ENCODE measurements at regions not wholly inside any gene's neighbourhood (a gene's known extent, or its start where the extent isn't known, plus 50 kb on each side); places are given as distances from the start of the nearest gene placed in this dataset.

DNA sequence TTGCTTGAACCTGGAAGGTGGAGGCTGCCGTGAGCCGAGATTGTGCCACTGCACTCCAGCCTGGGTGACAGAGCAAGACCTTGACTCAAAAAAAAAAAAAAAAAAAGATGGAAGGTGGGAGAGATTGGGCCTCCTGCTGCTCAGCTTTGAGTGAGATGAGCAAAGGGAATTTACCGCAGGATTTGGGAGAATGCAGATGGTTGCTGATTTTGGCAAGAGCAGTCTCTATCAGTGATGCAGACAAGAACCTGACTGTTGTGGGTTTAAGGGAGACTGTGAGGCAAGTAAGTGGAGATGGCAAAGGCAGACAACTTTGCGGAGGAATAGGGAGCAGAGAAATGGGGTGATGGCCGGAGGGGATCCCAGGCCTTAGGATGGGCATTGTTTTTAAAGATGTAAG, 1140.8 kb upstream of the AUTS2 start:
- DNase-seq = no peak

DNA sequence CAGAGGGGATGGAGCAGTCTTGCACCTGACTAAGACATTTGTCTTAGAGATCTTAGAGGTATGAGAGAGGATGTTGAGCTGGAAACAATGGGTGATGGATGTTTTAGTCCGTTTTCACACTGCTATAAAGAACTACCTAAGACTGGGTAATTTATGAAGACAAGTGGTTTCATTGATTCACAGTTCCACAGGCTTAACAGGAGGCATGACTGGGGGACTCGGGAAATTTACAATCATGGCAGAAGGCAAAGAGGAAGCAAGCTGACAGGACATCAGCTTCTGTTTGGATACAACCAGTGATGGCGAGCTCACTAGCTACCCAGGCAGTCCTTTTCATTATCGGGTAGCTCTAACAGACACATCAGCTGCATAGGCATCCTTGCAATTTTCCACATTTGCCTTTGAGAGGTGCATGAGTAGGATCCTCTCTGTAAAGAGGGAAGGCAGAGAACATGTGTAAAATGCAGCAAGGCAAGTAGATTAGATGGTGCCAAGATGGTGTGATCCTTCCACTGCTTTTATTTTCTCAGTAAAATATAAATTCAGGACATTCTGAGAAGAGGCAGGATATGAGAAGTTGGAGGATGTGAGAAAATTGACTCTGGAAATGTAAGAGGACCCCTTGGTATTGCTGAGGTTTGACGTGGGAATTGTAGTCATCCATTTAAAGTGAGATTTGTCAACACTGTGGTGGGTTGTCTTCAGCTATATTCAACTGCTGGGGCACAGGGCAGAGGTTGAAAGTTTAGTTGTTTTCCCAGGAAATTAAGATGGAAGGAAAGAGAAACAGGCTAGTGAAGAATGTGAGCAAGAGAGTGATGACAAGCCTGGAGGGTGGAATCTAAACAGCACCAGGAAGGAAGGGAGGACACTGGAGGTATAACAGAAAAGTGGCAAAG, 1140.0 kb upstream of the AUTS2 start:
- no peak for DNase-seq

DNA sequence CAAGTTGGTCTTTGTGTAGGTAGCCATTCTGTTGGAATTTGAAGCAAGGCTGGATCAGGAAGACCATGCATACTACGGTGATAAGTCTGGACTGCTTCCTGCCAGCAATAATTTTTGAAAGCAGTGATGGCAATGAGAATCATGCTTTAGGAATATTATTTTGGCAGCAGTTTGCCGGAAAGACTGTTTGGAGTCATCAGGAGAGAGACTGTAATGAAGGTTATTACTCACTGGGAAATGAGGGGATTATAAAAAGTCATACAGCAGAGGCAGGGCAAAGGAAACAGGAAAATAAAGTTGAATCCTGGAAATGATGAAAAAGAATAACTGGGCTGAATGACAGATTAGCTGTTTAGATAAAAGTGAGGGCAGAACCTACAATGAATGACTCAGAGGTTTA, 1136.8 kb upstream of the AUTS2 start:
- DNase-seq = no peak

DNA sequence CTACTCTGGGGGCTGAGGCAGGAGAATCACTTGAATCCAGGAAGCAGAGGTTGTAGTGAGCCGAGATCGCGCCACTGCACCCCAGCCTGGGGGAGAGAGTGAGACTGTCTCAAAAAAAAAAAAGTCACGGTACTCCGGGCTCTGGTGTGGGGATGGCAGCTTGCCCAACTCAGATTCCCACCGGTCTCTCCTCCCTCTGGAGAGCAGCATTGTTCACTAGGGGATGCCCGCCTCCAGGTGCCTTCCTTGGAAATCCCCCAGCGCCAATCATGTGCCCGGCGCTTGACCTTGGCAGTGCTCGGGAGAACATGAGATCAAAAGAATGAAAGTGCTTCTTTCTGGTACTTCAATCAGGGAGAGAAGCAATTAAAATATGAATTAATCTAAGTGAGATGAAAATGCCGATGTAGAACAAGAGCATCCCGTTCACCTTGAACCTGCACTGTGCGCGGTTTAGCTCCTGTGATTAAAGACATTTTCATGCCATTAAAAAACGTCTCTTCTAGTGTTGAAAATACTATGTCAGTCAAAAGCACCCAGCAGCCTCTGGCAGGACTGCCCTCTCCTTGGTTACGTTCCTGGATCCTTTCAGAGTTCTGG, 1127.3 kb upstream of the AUTS2 start:
- DNase-seq = peak; percentile 1

DNA sequence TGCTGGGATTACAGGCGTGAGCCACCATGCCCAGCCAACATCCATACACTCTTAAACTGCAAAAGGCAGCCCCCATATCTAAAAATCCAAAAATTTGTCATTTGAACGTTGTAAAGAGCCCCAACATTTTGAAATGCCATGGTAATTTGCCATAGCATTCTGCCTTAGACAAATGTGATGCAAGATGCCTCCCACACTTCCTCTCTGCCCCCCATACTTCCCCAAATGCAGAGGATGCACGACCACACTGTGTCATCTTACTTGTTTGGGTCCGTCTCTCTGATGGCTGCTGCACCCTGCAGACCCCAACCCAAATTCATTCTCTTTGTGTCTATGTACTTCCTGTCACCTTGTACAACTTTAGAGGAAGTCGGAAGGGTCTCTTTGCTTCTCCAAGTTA, 1125.6 kb upstream of the AUTS2 start:
- DNase-seq = no peak

DNA sequence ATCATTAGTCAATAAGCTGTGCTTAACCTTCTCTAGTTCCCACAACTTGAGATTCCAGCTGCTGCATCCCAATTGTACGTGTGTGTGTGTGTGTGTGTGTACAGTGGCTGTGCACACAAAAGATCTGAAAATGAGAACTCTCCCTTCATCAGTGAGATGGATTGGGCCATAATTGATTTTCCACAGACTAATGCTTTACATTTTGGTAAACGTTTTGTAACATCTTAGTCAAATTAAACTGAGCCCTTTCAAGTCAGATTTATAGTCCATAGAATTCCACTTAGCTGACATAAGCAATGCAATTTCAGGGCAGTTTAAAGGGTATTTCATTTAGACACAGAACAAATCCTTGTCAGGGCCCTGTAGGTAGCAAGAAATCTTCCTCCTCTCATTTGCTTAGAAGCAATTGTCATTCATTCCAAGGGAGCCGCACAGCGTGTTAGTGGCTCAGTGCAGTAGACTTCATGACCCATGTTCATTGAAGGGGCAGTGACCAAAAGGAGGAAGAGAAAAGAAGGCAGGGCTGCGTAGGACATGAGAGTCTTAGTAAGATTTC, 1123.5 kb upstream of the AUTS2 start:
- DNase-seq = no peak

DNA sequence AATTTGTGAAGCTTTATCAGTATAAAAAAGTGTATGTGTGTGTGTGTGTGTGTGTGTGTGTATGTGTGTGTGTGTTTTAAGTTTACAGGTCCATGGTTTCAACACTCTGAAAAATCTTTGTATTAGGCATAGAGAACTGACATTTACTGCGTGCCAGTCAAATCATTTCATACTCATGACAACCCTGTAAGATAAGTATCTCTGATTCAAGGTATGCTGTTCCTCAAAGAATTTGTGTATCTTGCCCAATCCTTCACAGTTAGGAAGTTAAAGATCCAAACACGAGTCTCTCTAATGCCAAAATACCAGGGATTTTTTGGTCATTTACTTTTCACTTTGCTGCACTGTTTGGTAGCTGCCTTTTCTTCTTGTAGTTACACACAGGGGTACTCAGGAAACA, 1121.3 kb upstream of the AUTS2 start:
- DNase-seq = no peak

DNA sequence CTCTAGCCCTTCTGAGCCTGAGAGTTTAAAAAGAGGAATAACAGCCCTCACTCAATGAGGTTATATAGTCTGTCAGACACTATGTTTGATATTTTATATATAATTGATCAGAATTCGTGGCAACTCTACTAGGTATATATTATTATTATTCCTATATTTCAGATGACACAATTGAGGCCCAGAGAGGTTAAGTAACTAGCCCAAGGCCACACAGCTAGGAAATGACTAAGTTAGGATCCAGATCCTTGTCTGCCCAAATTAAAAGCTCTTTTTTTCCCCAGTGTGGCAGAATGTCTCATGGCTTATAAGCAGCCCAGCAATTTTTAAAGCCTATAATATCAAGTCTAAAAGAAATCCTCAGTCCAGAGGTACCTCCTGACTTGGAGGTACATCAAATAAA, 1119.9 kb upstream of the AUTS2 start:
- DNase-seq = no peak

DNA sequence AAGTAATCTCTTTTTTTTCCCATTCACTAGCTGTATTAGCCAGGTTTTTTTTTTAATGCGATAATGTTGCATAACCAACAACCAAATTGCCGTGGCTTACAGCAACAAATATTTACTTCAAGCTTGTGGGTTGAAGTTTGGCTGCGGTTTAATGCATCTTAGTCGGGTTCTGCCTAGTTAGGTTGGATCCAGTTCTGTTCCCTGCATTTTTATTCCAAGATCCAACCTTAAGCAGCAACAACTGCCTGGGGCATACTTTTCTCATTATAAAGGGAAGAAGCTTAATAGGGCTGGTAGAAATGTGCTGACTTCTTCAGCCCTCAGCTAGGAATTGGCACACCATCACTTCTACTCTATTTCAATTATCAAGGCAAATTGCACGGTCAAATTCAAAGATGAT, 1115.5 kb upstream of the AUTS2 start:
- no peak for DNase-seq

DNA sequence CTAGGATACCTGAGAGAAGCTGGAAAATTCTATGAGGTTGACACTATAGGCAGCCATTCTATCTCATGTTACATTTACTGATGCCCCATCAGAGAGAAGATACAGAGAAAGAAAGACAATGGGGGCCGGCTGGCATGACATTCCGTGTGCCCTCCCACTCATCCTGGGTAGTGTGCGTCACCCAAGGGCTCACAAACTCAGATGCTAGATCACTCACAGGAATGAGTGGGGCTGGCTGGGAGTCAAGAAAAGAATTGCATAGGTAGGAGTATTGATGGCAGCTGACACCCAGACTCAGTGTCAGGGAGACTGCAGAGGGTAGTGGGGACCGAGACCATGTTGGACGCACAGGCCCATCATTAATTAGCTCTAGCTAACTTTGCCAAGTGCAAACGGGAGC, 1113.5 kb upstream of the AUTS2 start:
- DNase-seq = no peak

DNA sequence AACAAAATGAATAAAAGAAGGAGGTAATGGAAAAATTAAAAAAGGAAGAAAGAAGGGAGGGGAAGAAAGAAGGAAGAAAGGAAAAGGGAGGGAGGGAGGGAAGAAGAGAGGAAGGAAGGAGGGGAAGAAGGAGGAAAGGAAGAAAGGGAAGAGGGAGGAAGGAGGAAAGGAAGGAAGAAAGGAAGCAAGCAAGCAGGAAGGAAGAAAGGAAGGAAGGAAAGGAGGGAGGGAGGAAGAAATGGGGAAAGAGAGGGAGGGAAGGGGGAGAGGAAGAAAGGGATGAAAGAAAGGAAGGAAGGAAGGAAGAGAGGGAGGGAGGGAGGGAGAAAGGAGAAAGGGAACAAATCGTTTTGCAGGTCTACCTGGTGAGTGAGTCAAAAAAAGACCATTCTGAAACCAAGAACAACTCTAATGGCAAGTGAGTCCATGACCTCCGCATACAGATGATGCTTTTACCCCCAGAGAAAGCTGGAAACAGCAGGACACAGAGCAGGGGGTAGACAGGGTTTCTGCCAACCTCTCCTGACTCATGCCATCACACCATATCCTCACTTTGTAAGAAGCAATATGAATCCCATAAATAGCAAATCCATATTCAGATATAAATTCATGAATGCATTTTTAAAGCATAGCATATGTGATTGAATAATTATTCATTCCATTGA, 1112.9 kb upstream of the AUTS2 start:
- DNase-seq = no peak

DNA sequence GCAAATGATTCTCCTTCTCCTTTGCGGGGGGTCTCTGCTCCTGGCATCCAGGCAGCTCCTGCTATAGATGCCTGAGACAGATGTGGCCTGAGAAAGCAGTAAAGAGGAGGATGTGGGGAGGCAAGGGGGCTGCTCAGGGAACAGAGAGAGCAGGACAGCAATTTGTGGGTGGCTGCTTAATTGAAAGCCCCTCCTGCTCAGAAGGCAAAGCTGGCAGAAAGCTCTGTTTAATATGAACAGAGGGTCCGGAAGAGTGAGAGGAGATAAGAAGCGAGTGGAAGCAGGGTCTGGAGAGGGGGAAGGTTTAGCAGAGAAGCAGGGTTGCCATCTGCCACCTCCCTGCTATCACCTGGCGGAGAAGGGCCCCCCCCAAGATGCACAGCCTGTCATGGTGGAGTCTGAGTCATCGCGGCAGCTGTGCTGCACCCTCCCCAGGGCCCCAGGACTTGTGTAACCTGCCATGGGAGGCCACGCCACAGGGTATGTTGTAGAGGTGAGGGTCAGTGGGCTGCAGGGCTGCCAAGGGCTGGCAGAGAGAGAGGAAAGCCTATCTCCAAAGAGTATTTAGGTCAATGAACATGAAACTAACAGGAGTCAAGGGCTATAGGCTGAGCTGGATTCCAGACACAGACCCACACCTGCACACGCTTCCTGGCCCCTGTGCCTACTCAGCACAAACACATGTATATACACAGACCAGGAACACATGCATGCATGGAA, 1109.8 kb upstream of the AUTS2 start:
- DNase-seq = no peak

DNA sequence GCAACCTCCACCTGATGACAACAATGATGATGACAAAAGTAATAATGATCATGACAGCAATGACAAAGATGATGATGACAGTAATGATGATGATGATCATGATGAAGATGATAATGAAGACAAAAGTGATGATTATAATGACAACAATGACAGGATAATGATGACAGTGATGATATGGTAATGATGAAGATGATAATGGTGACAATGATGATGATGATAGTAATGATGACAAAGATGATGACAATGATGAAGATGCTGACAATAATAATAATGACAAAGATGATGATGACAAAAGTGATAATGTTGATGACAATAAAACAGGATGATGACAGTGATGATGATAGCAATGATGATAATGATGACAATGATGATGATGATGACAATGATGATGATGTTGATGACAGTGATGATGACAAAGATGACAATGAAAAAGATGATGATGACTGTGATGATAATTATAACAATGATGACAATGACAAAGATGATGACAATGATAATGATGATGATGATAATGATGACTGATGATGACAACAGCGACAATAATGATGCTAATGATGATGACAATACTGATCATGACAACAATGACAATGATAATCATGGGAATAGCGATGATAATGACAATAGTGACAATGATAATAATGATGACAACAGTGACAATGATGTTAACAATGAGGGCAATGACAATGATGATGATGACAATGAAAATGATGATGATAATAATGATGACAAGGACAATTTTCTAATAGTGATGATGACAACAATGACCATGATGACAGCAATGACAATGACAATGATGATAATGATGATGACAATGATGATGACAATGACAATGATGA, 1106.5 kb upstream of the AUTS2 start:
- DNase-seq = no peak

DNA sequence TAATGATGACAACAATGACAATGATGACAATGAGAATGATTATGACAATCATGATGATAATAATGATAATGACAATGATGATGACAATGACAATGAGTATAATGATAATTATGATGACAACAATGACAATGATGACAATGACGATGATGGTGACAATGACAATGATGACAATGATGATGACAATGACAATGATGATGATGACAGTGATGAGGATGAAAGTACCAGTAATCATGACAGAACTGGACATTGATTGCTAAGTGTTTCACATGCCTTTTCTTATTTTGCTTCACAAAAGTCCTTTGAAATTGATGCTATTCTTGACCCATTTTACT, 1106.0 kb upstream of the AUTS2 start:
- no peak for DNase-seq

DNA sequence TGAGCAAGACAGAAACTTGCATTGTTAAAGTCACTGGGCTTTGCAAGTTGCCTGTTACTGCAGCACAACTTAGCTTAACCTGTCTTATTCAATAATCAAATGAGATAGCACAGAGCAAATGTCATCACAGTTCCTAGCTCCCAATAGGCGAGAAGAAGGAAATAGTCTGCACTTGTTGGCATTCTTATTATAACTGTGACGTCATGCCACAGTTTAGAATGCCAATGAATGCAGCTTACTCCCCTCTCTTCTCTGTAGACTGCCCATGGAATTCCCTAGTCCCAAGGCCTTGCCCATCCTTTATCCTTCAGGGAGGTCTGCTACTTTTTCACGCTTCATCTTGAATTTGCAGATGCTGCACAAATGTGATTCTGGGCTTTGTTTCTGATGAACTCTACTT, 1094.9 kb upstream of the AUTS2 start:
- DNase-seq = no peak

DNA sequence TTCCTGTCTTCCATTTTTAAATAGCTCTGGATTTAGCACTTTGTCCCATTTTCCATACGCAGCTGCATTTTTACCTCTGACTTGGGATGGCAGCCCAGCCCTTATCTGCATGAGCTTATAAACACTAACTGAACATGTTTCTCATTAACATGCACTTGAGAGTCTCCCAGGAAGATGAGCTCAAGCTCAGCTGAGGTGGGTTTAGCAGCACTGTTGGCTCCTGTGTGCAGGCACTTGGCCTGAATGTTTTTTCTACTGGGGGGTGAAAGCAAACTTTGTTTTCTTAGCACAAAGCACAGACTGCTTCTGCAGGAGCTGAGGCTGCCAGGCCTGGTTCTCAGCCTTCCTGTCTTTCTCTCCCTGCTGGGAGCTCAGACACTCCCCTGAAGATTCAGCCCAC, 1093.6 kb upstream of the AUTS2 start:
- DNase-seq = no peak

DNA sequence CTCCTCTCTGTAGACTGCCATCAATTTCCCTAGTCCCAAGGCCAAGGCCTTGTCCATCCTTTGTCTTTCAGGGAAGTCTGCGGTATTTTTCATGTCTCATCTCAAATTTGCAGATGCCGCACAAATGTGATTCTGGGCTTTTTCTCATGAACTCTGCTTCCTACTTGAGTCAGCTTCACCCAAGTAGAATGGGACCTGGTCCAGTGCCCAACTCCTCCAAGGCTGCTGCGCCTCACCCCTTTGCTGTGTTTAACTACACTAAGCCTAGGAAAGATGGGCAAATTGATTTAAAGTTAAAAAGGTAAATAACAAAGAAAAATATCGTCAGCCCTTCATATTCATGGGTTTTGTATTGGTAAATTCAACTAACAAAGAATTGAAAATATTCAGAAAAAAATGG, 1092.6 kb upstream of the AUTS2 start:
- no peak for DNase-seq

DNA sequence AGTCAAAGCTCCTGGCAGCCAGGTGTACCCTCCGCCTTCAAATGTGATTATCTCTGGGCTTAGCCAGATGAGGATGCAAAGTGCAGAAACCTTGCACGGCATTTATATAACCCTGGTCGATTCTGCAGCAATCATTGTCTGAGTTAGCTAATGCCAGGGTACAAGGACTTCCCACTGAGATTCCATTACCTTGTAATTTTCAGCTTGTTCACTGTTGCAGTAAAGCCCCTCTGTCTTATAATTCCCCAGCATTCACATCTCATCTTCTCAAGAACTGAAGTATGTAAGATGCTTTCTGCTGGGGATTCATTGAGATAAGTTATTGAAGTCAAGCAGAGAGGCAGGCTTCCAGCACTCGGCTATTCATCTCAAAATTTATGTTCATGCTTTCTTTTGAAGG, 1090.6 kb upstream of the AUTS2 start:
- no peak for DNase-seq

DNA sequence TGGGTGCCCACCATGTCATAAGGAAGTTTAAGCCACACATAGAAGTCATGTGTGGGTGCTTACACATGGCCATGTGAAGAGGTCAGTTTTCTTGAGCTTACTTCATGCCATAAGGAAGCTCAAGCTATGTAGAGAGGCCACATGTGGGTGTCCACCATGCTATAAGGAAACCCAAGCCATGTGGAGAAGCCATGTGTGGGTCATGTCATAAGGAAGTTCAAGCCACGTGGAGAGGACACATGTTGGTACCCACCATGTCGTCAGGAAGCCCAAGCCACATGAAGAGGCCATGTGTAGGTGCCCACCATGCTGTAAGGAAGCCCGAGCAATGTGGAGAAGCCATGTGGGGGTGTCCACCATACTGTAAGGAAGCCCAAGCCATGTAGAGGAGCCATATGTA, 1089.2 kb upstream of the AUTS2 start:
- no peak for DNase-seq

DNA sequence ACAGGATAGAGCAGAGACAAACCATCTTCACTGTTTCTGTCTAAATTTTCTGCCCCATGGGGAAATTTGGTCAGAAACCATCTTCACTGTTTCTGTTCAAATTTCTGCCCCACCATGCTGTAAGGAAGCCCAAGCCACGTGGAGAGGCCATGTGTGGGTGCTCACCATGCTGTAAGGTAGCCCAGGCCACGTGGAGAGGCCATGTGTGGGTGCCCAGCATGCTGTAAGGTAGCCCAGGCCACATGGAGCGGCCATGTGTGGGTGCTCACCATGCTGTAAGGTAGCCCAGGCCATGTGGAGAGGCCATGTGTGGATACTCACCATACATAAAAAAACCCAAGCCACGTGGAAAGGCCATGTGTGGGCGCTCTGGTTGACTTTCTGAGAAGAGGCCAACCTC, 1088.7 kb upstream of the AUTS2 start:
- DNase-seq = no peak

DNA sequence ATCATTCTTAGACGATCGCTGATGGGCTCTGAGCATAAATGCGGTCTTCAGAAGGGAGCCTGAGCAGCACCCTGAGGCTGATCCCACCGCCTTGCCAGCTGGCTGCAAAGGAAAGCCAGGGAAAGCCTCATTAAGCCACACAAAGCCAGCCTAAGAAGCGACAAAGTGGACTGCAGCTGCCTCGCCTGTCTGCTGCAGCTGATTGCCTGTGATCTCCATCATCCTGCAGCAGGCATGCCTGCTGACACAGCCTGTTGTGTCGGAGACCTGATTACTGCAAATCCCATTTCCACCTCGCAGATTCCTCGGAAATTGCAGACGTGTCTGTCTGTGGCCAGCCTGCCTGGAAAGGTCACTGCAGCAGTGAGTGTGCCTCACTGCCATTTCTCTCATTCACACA, 1087.0 kb upstream of the AUTS2 start:
- peak; percentile 5 for DNase-seq

DNA sequence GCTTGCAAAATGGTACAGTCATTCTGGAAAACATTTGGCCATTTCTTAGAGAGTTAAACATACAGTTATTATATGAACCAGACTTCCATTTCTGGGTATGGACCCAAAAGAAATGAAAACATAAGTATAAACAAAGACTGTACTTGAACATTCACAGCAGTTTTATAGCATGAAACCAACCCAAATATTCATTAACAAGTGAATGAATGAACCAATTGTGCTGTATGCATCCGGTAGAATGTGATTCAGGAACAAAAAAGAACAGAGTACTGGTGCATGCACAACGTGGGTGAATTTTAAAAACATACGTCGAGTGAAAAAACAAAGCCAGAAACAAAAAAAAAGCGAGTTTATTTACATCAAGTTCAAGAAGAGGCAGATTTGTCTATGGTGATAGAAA, 1085.8 kb upstream of the AUTS2 start:
- DNase-seq = no peak

DNA sequence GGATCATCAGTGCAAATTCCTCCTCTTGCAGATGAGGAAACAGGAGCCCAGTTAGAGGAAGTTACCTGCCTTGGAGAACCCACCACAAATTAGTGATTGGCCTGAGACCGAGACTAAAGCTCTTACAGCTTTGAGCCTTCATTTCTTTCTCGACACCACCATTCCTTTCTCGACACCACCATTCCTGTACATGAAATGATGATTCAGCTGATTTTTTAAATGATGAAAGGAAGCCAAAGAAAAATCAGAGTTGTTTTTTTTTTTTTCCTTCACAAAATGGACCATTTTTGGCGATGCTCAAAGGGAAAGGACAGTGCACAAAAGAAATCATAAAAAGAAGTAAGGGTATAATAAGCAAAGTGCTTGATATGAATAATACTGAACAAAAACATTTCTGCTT, 1080.2 kb upstream of the AUTS2 start:
- no peak for DNase-seq

Measured in NCI-H345 (cell line).